H4 (cell line): ENCODE measurements at regions not wholly inside any gene's neighbourhood (a gene's known extent, or its start where the extent isn't known, plus 50 kb on each side); places are given as distances from the start of the nearest gene placed in this dataset.
"Not testable (repeated sequence)": the region's sequence is repeated elsewhere in the genome, so short reads cannot be mapped to it uniquely, and the experiment has no call there.

Experiments
- DNase-seq: peaks from one replicate; pipeline ENCODE4 v3.0.0-alpha.2; 2015; ENCODE audit warnings: low spot score

DNA sequence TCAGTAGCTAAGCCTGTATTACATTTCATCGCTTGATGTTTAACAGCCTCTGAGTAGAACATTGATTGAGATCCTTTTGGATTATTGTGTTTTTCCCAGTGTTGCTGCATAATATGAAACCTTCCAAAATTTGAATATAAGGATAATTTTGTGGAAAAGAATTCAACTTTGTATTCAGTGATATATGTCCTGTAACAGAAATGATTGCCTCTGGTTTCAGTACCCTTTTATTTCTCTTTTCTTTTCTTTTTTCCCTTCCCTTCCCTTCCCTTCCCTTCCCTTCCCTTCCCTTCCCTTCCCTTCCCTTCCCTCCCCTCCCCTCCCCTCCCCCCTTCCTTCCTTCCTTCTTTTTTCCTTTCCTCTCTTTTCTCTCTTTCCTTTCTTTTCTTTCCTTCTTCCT lies 74.6 kb downstream of the UTRN start:
- DNase-seq, result no peak

DNA sequence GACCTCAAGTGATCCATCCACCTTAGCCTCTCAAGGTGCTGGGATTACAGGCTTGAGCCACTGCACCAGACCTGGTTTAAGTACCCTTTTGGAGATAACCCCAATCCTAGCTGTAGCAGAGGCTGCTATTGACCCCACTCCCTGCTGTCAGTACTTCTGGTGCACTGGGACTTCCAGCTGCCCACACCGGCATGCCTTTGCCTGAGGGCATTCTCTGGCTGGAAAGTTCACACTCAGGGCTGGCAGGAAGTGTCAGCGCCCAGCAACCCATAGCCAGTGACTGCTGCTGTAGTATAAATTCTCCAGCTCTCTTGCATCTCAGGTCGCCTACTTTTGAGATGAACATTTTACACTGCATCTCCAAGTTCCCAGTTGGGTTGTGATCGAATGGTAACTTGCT lies 75.3 kb downstream of the UTRN start:
- DNase-seq, result peak; percentile 26

DNA sequence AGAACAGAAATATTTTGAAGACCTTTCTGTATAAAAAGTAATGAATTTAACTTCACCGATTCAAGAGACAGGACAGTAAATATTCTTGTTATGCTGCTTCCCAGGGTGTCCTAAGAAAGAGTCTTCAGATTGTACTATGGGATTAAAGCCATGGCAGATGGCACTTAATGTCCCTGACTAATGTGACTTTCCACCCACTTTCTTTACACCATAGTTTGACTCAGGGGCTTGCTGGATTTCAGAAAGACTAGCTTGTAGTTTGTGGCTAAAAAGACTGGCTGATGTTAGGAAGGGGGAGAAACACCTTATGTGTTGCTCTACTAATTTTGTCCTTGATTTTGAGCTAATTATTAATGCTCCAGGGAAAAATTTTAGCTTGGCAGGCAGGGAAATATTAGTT lies 75.9 kb downstream of the UTRN start:
- no peak for DNase-seq

DNA sequence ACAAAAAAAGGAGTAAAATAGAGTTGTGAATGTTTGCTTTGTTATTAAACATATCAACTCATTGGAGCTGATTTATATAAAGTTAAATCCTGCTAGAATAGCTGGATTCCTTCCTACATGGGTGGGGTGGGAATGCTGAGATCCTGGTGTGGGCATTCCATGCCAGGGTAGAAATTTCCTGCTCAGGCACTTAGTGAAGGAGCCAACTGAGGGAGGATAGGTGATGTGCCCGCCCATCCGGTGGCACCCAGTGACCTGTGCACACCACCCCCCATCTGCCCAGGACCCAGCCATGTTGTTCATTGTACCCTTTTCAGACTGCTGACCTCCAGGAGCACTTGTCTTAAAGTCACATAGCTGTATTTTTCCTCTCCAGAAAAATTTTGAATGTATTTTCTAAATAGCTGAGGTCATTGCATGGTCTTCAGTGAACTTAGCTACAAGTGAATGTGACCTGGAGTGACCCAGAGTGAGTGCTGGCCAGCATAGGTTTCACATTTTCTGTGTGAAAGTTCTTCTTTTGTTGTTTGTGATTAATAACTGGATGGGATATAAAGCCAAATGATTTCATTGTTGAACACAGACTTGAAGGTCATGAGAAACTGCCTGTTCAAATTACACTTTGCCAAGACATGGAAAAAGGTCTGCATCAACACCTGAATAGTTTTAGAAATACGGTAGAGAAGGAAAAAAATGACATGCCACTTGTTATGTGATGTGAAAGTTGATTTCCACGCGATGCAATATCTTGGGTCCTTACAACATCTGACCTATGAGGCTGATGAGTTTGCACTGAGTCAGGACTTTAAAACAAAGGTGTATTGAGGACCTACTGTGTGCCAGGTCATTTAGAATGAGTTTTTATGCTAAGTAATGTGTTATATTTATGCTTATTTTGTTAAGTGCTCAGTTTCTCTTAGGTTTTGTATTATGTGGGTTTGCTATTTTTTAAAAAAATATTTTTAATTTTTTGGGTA lies 77.2 kb downstream of the UTRN start:
- no peak for DNase-seq

DNA sequence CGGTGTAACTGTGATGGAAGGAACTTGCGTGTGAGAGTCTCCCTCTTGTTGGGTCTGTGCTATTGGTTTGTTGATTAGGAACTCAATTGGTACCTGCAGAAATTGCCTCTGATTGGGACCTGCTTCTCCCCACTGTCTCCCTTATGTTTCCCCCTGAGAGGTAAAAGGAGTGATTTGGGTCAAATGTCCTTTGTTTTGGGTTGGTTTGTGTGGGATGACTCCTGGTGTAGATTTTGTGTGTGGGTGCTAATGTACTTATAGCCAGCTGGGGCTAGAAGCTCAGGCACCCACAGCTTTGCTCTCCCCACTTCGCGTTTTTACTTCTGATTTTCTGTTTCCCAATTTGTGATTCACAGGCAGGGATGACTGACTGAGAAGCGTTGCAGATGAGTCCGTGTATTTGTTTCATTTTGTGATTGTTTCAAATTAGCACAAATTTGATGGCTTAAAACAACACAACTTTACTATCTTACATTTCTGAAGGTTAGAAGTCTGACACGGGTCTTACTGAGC lies 79.1 kb downstream of the UTRN start:
- no peak for DNase-seq

DNA sequence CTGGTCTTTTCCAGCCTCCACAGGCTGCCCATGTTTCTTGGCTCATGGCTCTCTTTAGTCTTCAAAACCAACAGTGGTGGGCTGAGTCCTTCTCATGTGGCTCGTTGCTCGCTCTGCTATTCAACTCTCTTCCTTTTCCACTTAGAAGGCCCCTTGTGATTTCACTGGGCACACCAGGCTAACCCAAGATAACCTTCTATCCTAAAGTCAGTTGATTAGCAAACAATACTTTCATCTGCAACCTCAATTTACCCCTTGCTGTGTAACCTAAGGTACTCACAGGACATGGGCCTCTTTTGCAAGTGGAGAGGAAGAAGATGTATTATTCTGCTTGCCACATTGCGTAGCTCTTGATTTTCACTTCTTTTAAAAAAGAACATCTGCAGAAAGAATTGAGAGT lies 79.6 kb downstream of the UTRN start:
- no peak for DNase-seq

DNA sequence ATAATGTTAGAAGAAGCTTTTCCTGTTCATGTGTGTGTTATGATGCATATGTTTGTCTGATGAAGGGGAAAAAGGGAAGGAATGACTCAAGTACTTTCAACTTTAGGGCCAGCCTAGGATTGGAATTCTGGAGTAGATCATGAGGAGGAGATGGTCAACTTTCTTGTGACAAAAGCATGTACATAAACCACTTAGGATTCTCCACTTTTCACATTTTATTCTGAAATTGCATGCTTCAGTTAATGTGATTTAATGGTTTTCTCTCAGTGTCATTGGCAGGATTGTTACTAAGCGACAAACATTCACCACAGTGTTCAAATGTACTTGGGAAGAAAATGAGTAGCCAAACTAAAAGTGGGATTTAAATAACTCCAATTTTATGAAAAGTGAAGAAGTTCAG lies 80.1 kb downstream of the UTRN start:
- no peak for DNase-seq

DNA sequence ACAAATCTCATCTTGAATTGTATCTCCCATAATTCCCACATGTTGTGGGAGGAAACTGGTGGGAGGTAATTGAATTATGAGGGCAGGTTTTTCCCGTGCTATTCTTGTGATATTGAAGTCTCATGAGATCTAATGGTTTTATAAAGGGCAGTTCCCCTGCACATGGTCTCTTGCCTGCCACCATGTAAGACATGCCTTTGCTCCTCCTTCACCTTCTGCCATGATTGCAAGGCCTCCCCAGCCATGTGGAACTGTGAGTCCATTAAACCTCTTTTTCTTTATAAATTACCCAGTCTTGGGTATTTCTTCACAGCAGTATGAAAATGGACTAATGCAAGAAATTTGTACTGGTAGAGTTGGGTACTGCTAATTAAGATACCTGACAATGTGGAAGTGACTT lies 84.6 kb downstream of the UTRN start:
- not testable (repeated sequence) for DNase-seq

DNA sequence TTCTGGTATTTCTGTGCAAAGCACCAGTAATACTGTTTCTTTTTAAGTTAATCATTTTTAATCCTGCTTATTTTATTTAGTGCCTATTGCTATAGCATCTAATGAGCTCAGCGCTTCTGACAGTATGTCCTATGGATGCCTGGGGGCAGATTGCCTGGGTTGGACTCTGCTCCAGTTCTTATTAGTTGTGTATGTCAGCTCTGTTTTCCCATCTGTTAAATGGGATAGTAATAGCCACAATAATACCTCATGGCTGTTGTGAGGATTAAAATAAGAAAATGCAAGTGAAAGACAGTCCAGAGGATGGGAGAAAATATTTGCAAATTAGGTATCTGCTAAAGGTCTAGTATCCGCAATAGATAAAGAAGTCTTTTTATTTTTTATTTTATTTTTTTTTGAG lies 87.0 kb downstream of the UTRN start:
- DNase-seq, result no peak

DNA sequence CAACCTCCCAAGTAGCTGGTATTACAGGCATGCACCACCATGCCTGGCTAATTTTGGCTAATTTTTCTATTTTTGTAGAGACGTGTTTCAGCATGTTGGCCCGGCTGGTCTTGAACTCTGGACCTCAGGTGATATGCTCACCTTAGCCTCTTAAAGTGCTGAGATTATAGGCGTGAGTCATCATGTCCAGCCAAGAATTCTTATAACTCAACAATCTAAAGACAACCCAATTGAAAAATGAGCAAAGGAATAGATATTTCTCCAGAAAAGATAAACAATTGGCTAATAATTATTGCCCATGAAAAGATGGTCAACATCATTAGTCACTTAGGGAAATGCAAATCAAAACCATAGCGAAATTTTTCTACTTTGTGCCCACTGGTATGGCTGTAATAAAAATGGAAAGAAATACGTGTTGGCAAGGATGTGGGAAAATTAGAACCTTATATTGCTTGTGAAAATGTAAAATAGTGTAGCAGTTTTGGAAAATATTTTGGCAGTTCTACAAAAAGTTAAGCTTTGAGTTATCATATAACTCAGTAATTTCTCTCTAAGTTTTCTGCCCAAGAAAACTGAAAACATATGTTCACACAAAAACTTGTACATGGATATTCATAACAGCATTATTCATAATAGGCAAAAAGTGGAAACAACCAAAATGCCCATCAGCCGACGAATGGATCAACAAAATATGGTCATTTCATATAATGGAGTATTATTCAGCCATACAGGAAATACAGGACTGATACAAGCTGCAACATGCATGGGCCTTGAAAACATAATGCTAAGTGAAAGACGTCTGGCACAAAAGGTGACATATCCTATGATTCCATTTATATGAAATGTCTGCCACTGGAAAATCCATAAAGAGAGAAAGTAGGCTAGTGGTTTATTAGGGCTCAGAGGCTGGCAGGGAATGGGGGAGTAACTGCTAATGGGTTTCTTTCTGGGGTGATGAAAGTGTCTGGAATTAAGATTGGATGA lies 87.8 kb downstream of the UTRN start:
- no peak for DNase-seq

DNA sequence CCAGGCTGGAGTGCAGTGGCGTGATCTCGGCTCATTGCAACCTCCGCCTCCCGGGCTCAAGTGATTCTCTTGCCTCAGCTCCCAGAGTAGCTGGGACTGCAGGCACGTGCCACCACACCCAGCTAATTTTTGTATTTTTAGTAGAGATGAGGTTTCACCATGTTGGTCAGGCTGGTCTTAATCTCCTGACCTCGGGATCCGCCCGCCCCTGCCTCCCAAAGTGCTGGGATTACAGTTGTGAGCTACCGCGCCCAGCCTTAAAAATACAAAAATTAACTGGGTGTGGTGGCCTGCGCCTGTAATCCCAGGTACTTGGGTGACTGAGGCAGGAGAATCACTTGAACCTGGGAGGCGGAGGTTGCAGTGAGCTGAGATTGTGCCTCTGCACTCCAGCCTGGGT lies 89.4 kb downstream of the UTRN start:
- not testable (repeated sequence) for DNase-seq

DNA sequence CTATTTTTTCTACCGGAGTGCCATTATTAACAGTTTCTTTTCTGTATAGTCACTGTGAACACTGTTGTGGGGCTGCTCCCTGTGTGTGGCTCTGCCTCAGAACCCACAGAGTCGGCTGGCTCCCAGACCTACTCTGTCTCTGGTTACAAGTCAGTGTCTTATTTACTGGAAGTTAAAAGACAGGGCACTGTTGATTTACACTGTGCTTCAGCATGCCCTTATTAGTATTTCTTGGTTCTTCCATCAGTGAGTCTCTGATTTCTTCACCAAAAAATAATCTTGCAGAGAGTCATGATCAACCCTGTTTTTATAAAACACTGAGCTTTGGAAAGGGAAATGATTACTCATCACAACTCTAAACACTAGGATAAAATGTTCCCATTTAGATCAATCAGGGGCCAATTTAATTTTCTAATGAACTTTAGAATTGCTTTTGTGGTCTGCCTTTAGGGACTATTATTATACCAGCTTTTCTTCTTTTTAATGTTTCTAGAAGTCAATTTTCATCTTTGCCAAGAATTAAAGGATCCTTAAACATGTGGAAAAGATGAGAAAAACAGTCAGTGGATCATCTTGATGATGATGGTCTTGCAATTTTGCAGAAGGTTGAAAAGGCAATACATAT lies 92.6 kb downstream of the UTRN start:
- DNase-seq, result peak; percentile 3

DNA sequence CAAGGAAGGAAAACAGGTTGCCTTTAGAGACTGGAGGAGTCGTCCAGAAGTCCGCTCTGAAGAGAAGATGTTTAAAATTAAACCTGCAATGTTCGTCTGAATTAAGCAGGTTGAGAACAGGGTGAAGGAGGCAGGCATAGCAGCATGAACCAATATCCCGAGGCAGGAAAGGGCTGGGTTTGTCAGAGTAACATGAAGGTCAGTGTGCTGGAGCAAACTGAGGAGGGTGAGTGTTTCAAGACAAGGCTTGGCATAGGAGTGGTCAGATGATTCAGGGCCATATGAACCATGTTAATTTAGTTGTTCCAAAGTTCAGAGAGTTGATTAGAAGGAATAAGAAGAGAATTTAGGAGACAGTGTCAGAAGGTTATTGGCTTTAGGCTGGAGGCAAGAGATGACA lies 93.3 kb downstream of the UTRN start:
- no peak for DNase-seq

DNA sequence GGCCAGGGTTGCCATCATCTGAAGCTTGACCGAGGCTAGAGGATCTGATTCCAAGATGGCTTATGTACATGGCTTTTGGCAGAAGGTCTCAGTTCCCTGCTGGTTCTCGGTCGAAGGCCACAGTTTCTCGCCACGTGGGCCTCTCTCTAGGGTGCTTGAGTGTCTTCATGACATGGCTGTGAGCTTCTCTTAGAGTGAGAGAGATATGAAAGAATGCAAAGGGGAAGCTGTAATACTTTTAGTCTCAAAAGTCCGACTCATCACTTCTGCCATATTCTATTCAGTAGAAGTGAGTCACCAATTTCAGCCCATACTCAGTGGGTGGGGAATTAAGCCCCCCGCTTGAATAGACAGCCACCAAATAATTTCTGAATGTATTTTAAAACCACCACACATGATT lies 94.2 kb downstream of the UTRN start:
- DNase-seq, result no peak

DNA sequence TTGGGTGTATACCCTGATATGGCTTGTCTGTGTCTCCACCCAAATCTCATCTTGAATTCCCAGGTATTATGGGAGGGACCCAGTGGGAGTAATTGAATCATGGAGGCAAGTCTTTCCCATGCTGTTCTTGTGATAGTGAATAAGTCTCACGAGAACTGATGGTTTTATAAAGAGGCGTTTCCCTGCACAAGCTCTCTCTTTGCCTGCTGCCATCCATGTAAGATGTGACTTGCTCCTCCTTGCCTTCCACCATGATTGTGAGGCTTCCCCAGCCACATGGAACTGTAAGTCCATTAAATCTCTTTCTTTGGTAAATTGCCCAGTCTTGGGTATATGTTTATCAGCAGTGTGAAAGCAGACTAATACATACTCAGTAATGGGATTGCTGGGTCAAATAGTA lies 96.4 kb downstream of the UTRN start:
- not testable (repeated sequence) for DNase-seq

DNA sequence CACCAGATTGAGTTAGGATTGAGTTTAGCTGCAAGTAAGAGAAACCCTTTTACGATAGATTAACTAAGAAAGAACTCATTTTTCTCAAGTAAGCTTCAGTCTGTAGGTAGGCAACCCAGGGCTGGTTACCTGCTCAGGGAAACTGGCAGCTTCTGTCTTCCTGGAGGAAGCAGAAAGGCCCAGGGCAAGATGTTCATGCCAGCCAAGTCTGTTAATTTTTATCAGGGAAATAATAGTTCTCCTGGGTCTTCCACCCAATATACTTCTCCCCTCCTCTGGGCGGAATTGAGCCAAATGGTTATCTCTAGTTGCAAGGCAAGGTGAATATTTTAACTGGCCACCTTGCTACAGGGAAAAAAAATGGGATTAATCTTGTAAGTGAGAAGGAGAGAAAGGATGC lies 98.2 kb downstream of the UTRN start:
- DNase-seq, result no peak

DNA sequence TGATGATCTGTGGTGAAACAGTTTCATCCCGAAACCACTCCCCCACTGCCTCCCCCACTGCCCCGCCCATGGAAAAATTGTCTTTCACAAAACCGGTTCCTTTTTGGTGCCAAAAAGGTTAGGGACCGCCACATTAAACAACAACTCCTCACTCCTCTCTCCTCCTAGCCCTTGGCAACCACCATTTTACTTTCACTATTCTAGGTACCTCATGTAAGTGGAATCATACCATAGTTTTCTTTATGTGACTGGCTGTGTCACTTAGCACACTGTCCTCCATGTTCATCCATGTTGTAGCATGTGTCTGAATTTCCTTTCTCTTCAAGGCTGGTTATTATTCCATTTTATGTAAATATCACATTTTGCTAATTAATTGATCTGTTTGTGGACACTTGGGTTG lies 99.3 kb downstream of the UTRN start:
- DNase-seq, result no peak

DNA sequence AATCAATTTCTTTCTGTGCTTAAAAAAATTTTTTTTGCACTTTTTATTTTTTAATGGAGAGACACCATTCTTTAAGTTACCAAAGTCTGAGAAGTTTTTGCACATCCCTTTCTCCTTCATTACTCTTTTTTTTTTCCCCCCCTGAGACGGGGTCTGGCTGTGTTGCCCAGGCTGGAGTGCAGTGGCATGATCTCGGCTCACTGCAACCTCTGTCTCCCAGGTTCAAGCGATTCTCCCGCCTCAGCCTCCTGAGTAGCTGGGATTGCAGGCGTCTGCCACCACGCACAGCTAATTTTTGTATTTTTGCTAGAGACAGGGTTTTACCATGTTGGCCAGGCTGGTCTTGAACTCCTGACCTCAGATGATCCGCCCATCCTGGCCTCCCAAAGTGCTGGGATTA lies 104.3 kb downstream of the UTRN start:
- not testable (repeated sequence) for DNase-seq

DNA sequence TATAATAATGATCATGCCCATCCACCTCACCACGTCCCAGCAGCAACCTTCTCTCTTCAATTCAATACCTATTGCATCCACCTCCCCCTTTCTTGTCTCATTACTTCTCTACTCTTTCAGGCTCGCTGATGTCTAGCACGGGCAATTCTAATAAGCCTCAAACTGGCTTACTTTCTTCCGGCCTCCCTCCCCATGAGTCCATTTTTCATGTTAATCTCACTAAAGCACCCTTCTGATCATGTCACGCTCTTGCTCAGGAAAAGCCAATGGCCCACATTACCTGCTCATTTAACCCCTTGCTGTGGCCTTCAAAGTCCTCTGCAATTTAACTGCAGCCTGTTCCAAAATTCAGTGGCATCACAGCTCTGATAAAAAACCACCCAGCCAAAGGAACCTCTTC lies 105.1 kb downstream of the UTRN start:
- DNase-seq, result no peak

DNA sequence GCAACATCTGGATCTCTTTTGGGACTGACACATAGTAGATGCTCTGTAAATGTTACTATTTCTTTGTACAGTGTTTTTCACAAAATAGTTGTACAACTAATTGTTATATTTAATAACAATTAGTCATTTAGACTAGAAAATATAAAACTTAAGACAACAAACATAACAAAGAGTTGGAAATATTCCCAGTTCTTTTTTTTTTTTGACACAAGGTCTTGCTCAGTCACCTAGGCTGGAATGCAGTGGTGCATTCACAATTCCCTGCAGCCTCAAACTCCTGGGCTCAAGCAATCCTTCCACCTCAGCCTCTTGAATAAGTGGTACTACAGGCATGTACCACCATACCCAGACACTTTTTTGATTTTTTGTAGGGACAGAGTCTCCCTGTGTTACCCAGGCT lies 105.8 kb downstream of the UTRN start:
- no peak for DNase-seq

DNA sequence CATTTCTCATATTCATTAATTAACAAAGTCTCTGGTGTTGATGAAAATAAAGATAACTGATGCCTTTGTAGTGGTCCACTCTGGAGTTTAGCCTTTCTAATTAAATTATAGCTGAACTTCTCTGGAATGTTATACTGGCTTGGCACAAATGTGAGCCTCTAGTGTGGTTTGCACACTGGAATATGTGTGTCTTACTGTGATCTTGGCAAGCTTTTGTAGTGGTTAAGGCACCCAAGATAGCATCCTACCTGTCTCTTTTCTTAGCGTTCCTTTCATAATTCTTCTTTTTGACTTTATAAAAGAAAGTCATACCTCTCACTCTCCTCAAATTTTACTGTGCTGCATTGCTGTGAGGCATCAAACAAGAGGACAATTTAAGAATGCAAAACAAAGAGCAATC lies 107.4 kb downstream of the UTRN start:
- DNase-seq, result no peak

DNA sequence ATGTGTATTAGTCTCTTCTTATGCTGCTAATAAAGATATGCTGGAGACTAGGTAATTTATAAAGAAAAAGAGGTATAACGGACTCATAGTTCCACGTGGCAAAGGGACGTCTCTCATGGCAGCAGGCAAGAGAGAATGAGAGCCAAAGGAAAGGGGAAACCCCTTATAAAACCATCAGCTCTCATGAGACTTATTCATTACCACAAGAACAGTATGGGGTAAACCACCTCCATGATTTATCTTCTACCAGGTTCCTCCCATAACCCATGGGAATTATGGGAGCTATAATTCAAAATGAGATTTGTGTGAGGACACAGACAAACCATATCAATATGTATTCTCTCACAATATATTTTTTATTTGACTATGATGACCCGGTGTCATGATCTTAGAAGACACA lies 109.1 kb downstream of the UTRN start:
- no peak for DNase-seq
